GM19035 (cell line): ENCODE measurements at regions not wholly inside any gene's neighbourhood (a gene's known extent, or its start where the extent isn't known, plus 50 kb on each side); places are given as distances from the start of the nearest gene placed in this dataset.
"Not testable (repeated sequence)": the region's sequence is repeated elsewhere in the genome, so short reads cannot be mapped to it uniquely, and the experiment has no call there.

ENCODE experiments used
- ATAC-seq: cut with Tn5 transposase; IDR thresholded peaks from one replicate; pipeline ENCODE4 v1.9.1; 2021; ENCODE audit not compliant: unreplicated experiment

- ATAC-seq, result no peak
These were observed 198.7 kb downstream of the MOXD1 start for GRCh38 chr6:132202574-132202973.

GRCh38 chr6:132199343-132199742, 201.9 kb downstream of the MOXD1 start:
- no peak for ATAC-seq

- no peak for ATAC-seq
These were observed 202.4 kb downstream of the MOXD1 start for GRCh38 chr6:132198896-132199295.

GRCh38 chr6:132198040-132198439, 203.2 kb downstream of the MOXD1 start:
- ATAC-seq, result no peak

- ATAC-seq, result no peak
These were observed 206.7 kb downstream of the MOXD1 start for GRCh38 chr6:132194529-132194928.

- no peak for ATAC-seq
These were observed 208.6 kb downstream of the MOXD1 start for GRCh38 chr6:132192631-132193030.

GRCh38 chr6:132190815-132191175, 210.5 kb downstream of the MOXD1 start:
- ATAC-seq, result no peak

- ATAC-seq, result peak; percentile 43
These were observed 211.0 kb downstream of the MOXD1 start for GRCh38 chr6:132190097-132190814.

- no peak for ATAC-seq
These were observed 212.6 kb downstream of the MOXD1 start for GRCh38 chr6:132188556-132189264.

GRCh38 chr6:132187816-132188215, 213.5 kb downstream of the MOXD1 start:
- no peak for ATAC-seq

GRCh38 chr6:132184966-132185365, 216.3 kb downstream of the MOXD1 start:
- not testable (repeated sequence) for ATAC-seq

GRCh38 chr6:132179955-132180354, 221.3 kb downstream of the MOXD1 start:
- no peak for ATAC-seq

- ATAC-seq, result no peak
These were observed 223.7 kb upstream of the CCN2 start for GRCh38 chr6:132174919-132175318.

- ATAC-seq, result no peak
These were observed 217.8 kb upstream of the CCN2 start for GRCh38 chr6:132168961-132169360.

GRCh38 chr6:132167929-132168892, 217.0 kb upstream of the CCN2 start:
- no peak for ATAC-seq

GRCh38 chr6:132166526-132167051, 215.4 kb upstream of the CCN2 start:
- ATAC-seq, result no peak

- no peak for ATAC-seq
These were observed 214.5 kb upstream of the CCN2 start for GRCh38 chr6:132165677-132166076.

GRCh38 chr6:132161283-132161682, 210.1 kb upstream of the CCN2 start:
- no peak for ATAC-seq

GRCh38 chr6:132153221-132153898, 202.2 kb upstream of the CCN2 start:
- ATAC-seq, result no peak

GRCh38 chr6:132147530-132148011, 196.4 kb upstream of the CCN2 start:
- ATAC-seq, result no peak

GRCh38 chr6:132144456-132144855, 193.3 kb upstream of the CCN2 start:
- no peak for ATAC-seq
